BE2C (cell line): ENCODE measurements at regions not wholly inside any gene's neighbourhood (a gene's known extent, or its start where the extent isn't known, plus 50 kb on each side); places are given as distances from the start of the nearest gene placed in this dataset.

ENCODE experiments used
- DNase-seq: peaks from one replicate; pipeline ENCODE4 v3.0.0-alpha.2; 2020
- H3K27me3 ChIP-seq: fragments of 250-450 bp; sonication (Bioruptor Pico); 2 replicates; pipeline ENCODE4 v1.5.1; 2020; ENCODE audit warnings: mild to moderate bottlenecking
- H3K36me3 ChIP-seq: fragments of 250-450 bp; sonication (Bioruptor Pico); 2 replicates; pipeline ENCODE4 v1.5.1; 2020; ENCODE audit warnings: mild to moderate bottlenecking
- H3K4me1 ChIP-seq: fragments of 250-450 bp; sonication (Bioruptor Pico); 2 replicates; pipeline ENCODE4 v1.5.1; 2020
- H3K4me3 ChIP-seq: 2 replicates; pipeline ENCODE4 v1.5.1; 2011; ENCODE audit warnings: low read depth, low read length
- H3K9me3 ChIP-seq: fragments of 250-450 bp; sonication (Bioruptor Pico); 2 replicates; pipeline ENCODE4 v1.5.1; 2020
- TF ChIP-seq, protein P1 (sequence below): IDR thresholded peaks from 2 replicates; pipeline ENCODE4 v1.5.1; 2012; ENCODE audit warnings: mild to moderate bottlenecking, low read depth, low read length

DNA sequence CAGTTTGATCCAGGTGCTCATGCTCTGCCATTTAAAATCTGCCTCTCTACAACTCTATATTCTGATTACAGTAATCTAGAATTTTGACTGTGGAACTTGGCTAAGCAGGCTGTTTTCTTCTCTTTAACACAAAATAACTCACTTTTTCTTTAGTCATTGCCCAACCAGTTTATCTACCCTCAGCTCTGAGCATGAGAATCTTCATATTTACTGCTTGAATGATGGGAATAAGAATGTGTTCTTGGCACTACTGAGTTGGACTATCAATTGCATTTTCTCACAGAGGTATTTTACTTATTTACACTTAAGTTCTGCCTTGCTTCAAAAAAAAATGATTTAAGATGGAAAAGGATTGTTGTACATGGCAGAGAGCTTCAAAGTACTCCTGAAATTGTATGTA, 301.1 kb downstream of the CCDC85A start:
- Histone ChIP-seq H3K36me3 (no peaks in the 10 kb centered on the region), H3K4me1 (no peaks in the 10 kb centered on the region), H3K9me3 (no peaks in the 10 kb centered on the region), H3K27me3 (no peaks in the 10 kb centered on the region), H3K4me3 (no peak overlapping the region)
- no peak for DNase-seq
- TF ChIP-seq, protein P1, sequence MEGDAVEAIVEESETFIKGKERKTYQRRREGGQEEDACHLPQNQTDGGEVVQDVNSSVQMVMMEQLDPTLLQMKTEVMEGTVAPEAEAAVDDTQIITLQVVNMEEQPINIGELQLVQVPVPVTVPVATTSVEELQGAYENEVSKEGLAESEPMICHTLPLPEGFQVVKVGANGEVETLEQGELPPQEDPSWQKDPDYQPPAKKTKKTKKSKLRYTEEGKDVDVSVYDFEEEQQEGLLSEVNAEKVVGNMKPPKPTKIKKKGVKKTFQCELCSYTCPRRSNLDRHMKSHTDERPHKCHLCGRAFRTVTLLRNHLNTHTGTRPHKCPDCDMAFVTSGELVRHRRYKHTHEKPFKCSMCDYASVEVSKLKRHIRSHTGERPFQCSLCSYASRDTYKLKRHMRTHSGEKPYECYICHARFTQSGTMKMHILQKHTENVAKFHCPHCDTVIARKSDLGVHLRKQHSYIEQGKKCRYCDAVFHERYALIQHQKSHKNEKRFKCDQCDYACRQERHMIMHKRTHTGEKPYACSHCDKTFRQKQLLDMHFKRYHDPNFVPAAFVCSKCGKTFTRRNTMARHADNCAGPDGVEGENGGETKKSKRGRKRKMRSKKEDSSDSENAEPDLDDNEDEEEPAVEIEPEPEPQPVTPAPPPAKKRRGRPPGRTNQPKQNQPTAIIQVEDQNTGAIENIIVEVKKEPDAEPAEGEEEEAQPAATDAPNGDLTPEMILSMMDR = no peak

DNA sequence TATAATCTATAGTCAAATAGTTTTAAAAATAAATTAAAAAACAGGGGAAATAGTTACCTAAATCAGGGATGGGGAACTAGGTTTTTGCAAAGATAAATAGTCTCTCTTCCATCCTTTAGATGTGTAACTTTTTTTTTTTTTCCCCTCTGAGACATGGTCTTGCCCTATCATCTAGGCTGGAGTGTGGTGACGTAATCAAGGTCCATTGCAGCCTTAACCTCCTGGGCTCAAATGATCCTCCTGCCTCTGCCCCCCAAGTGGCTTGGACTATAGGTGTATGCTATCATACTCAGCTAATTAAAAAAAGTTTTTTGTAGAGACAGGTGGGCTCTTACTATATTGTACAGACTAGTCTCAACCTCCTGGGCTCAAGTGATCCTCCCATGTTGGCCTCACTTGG, 316.5 kb downstream of the CCDC85A start:
- no peaks in the 10 kb centered on the region for H3K9me3 ChIP-seq
- H3K4me3 ChIP-seq = no peak overlapping the region
- H3K27me3 ChIP-seq = no peaks in the 10 kb centered on the region
- DNase-seq = no peak
- TF ChIP-seq, protein P1 = no peak
- no peaks in the 10 kb centered on the region for H3K4me1 ChIP-seq
- no peaks in the 10 kb centered on the region for H3K36me3 ChIP-seq

DNA sequence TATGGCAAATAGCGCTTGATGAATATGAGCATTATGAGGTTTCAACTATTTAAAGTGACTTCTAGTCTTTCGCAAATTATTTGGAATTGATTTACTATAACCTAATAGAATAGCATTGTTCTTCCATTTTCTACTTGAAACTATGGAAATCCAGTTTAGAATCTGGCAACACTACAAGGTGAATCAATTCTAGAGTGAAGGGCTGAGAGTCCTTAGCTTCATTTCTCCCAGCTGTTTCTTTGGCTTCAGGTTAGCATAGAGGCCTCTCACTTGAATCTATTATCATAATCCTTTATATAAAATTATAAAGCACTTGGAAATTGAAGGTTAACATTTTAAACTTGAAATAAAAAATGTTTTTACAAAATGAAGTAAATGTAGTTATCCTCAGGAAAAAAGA, 318.8 kb downstream of the CCDC85A start:
- H3K4me1 ChIP-seq = no peaks in the 10 kb centered on the region
- H3K27me3 ChIP-seq = no peaks in the 10 kb centered on the region
- TF ChIP-seq, protein P1 = no peak
- no peak for DNase-seq
- H3K9me3 ChIP-seq = no peaks in the 10 kb centered on the region
- H3K36me3 ChIP-seq = no peaks in the 10 kb centered on the region
- H3K4me3 ChIP-seq = no peak overlapping the region

DNA sequence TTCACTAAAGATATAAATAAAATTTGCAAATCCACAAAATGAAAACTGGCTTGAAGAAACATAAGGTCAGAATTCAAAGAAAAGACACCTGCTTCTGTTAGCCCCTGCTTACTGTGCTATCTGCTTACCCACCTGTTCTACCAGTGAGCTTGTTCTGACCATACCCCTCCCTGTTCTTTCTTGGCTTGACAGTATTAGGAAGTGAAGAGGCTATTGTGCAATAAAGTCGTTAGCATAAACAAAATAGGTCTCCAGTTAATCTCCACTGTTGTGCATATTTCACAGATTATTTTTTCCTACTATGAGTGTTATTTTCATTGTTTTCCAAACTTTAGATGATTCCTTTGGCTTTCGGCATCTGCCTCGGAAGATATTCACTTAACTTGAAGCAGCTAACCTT, 322.1 kb downstream of the CCDC85A start:
- Histone ChIP-seq H3K9me3 (no peaks in the 10 kb centered on the region), H3K36me3 (no peaks in the 10 kb centered on the region), H3K4me1 (no peaks in the 10 kb centered on the region), H3K27me3 (no peaks in the 10 kb centered on the region), H3K4me3 (no peak overlapping the region)
- no peak for DNase-seq
- TF ChIP-seq, protein P1 = no peak

DNA sequence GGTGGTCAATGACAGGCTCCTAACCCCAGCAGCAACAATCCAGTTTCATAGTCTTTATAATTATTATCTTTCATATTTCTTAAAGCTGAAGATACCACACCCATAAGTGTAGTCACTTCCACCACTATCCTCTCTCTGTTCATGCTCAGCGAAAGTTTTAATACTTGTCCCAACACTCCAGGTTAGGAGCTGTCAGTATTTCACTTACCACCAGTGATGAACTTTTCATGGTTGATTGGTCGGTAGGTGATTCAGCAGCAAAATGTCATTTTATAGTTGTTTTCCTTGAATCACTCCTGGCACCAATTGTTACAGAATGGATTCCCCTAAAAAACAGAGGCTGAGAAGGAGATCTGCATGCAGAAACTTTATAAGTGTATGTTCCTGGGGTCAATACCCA, 324.9 kb downstream of the CCDC85A start:
- no peak for DNase-seq
- TF ChIP-seq, protein P1 = no peak
- H3K4me3 ChIP-seq = no peak overlapping the region
- no peaks in the 10 kb centered on the region for H3K9me3 ChIP-seq
- H3K4me1 ChIP-seq = no peaks in the 10 kb centered on the region
- H3K27me3 ChIP-seq = no peaks in the 10 kb centered on the region
- H3K36me3 ChIP-seq = no peaks in the 10 kb centered on the region

DNA sequence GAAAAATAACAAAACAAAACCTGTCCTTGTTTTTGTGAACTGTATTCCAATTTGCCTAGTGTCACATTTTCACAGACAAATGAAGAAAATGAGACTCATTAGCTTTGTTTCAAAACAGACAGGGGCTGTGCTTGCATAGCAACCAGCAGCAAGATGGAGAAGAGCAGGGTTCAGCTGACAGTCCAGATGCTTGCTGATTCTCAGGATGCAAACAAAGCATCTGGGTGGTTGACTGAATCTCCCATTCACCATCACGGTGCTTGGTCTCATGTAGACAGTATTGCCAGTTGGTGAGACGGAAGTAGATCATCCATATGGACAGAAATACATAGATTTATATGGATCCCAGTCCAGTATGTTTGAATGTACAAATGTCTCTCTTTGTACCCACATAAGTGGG, 326.8 kb downstream of the CCDC85A start:
- H3K4me1 ChIP-seq = no peaks in the 10 kb centered on the region
- no peaks in the 10 kb centered on the region for H3K9me3 ChIP-seq
- H3K27me3 ChIP-seq = no peaks in the 10 kb centered on the region
- no peak overlapping the region for H3K4me3 ChIP-seq
- TF ChIP-seq, protein P1 = no peak
- no peaks in the 10 kb centered on the region for H3K36me3 ChIP-seq
- DNase-seq = no peak
